ENCODE measurements at regions not wholly inside any gene's neighbourhood (a gene's known extent, or its start where the extent isn't known, plus 50 kb on each side); places are given as distances from the start of the nearest gene placed in this dataset.

DNA sequence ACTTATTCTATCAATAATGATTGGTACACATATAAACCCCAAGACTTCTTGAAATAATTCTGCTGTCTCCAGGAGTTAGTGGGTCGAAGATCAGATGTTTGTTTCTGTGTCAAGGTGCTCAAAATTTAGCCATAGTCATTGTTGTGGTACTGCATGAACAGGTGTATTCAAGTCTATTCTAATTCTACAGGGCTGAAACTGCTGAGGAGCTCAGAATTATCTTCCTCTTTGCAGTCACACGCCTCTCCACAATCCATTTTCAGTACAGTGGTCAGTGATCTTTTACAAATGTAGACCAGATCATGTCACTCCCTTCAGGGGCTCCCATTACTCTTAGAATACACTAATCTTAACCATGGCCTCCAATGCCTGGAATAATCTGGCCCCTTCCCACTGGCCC is 527.5 kb downstream of the NTRK3 start:
- H3K4me3 ChIP-seq (ENCODE audit: low read length): no peak overlapping the region
- Mint-ChIP-seq H3K4me1 (peaks cover 30% of the 10 kb centered on the region), H3K27ac (no peak overlapping the region), H3K4me3 (no peak overlapping the region), H3K27me3 (ENCODE audit: insufficient read depth) (peaks cover 6% of the 10 kb centered on the region), H3K9me3 (no peaks in the 10 kb centered on the region), H3K36me3 (ENCODE audit: low read depth) (no peaks in the 10 kb centered on the region)
- H3K9me3 ChIP-seq (ENCODE audit: control insufficient read depth, low read length): no peaks in the 10 kb centered on the region
- H3K27me3 ChIP-seq (ENCODE audit: control insufficient read depth, insufficient read depth, low read length, poor library complexity, severe bottlenecking): no peaks in the 10 kb centered on the region
- H3K4me1 ChIP-seq (ENCODE audit: control insufficient read depth, insufficient read depth, low read length): peaks cover 4% of the 10 kb centered on the region
- no peak overlapping the region for H3K27ac ChIP-seq (ENCODE audit: low read depth, low read length)
- TF ChIP-seq CTCF (conservative IDR thresholded peaks at IDR 0.05): no peak
- 91 to 92% methylated on average over 2 of the region's 2 CpGs for WGBS, 2 experiments (ENCODE audit: insufficient coverage in 1 of 2, insufficient read length in 1 of 2)
- H3K9ac ChIP-seq (ENCODE audit: extremely low read depth, low read length, poor library complexity, severe bottlenecking): no peak overlapping the region
- DNase-seq: no peak
- no peaks in the 10 kb centered on the region for H3K36me3 ChIP-seq (ENCODE audit: control insufficient read depth, insufficient read depth, low read length)

GRCh38 chr15:87727073-87727472 is 529.5 kb downstream of the NTRK3 start:
- peaks cover 6% of the 10 kb centered on the region for H3K27me3 Mint-ChIP-seq (ENCODE audit: insufficient read depth)
- H3K36me3 ChIP-seq (ENCODE audit: control insufficient read depth, insufficient read depth, low read length): no peaks in the 10 kb centered on the region
- H3K9me3 ChIP-seq (ENCODE audit: control insufficient read depth, low read length): no peaks in the 10 kb centered on the region
- H3K4me1 Mint-ChIP-seq: peaks cover 22% of the 10 kb centered on the region
- no peak overlapping the region for H3K27ac ChIP-seq (ENCODE audit: low read depth, low read length)
- H3K36me3 Mint-ChIP-seq (ENCODE audit: low read depth): no peaks in the 10 kb centered on the region
- WGBS, 2 experiments (ENCODE audit: insufficient coverage in 1 of 2, insufficient read length in 1 of 2): 57 to 85% methylated on average over 1 to 2 of the region's 2 CpGs
- no peak for TF ChIP-seq CTCF (conservative IDR thresholded peaks at IDR 0.05)
- peaks cover 2% of the 10 kb centered on the region for H3K4me1 ChIP-seq (ENCODE audit: control insufficient read depth, insufficient read depth, low read length)
- no peak for DNase-seq
- no peaks in the 10 kb centered on the region for H3K27me3 ChIP-seq (ENCODE audit: control insufficient read depth, insufficient read depth, low read length, poor library complexity, severe bottlenecking)
- no peak overlapping the region for H3K9ac ChIP-seq (ENCODE audit: extremely low read depth, low read length, poor library complexity, severe bottlenecking)
- no peak overlapping the region for H3K4me3 ChIP-seq (ENCODE audit: low read length)
- no peak overlapping the region for H3K27ac Mint-ChIP-seq
- H3K4me3 Mint-ChIP-seq: no peak overlapping the region
- no peaks in the 10 kb centered on the region for H3K9me3 Mint-ChIP-seq

DNA sequence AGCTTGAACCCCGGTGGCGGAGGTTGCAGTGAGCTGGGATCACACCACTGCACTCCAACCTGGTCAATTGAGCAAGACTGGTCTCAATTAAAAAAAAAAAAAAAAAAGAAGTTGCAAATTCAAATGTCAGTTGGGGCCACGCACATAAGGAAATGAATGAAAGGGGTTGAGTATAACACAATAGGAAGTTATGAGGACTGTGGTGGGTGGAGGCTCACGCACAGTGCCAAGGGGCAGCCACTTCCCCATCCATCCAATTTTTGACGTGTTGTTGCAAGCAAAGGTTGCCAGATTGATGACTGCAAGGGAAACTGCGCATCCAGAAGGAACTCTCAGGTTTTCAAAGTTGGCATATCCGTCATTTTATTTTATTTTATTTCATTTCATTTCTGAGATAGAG is 532.2 kb downstream of the NTRK3 start:
- no peak for TF ChIP-seq CTCF (conservative IDR thresholded peaks at IDR 0.05)
- 93 to 94% methylated on average over 5 to 7 of the region's 7 CpGs for WGBS, 2 experiments (ENCODE audit: insufficient coverage in 1 of 2, insufficient read length in 1 of 2)
- H3K36me3 Mint-ChIP-seq (ENCODE audit: low read depth): no peaks in the 10 kb centered on the region

More for the DNA sequence above, 532.2 kb downstream of the NTRK3 start:
- Histone ChIP-seq H3K27ac (ENCODE audit: low read depth, low read length) (no peak overlapping the region), H3K36me3 (ENCODE audit: control insufficient read depth, insufficient read depth, low read length) (no peaks in the 10 kb centered on the region), H3K9ac (ENCODE audit: extremely low read depth, low read length, poor library complexity, severe bottlenecking) (no peak overlapping the region), H3K4me1 (ENCODE audit: control insufficient read depth, insufficient read depth, low read length) (no peaks in the 10 kb centered on the region), H3K4me3 (ENCODE audit: low read length) (no peak overlapping the region), H3K27me3 (ENCODE audit: control insufficient read depth, insufficient read depth, low read length, poor library complexity, severe bottlenecking) (peaks cover 13% of the 10 kb centered on the region), H3K9me3 (ENCODE audit: control insufficient read depth, low read length) (no peaks in the 10 kb centered on the region)
- H3K9me3 Mint-ChIP-seq: no peaks in the 10 kb centered on the region
- H3K27me3 Mint-ChIP-seq (ENCODE audit: insufficient read depth): peaks cover 14% of the 10 kb centered on the region
- H3K4me3 Mint-ChIP-seq: no peak overlapping the region
- no peak overlapping the region for H3K27ac Mint-ChIP-seq
- DNase-seq: no peak
- peaks cover 11% of the 10 kb centered on the region for H3K4me1 Mint-ChIP-seq

Data from endodermal cell (in vitro differentiated cells).